ENCODE measurements at regions not wholly inside any gene's neighbourhood (a gene's known extent, or its start where the extent isn't known, plus 50 kb on each side); places are given as distances from the start of the nearest gene placed in this dataset.

GRCh38 chr5:123273095-123273494 lies 150.1 kb downstream of the CEP120 start:
- TF ChIP-seq CTCF (IDR thresholded peaks at IDR 0.05 in 4 of 5, conservative IDR thresholded peaks at IDR 0.05 in 1 of 5) (no peak), POLR2A (IDR thresholded peaks at IDR 0.05) (no peak)
